ENCODE measurements at regions not wholly inside any gene's neighbourhood (a gene's known extent, or its start where the extent isn't known, plus 50 kb on each side); places are given as distances from the start of the nearest gene placed in this dataset.

DNA sequence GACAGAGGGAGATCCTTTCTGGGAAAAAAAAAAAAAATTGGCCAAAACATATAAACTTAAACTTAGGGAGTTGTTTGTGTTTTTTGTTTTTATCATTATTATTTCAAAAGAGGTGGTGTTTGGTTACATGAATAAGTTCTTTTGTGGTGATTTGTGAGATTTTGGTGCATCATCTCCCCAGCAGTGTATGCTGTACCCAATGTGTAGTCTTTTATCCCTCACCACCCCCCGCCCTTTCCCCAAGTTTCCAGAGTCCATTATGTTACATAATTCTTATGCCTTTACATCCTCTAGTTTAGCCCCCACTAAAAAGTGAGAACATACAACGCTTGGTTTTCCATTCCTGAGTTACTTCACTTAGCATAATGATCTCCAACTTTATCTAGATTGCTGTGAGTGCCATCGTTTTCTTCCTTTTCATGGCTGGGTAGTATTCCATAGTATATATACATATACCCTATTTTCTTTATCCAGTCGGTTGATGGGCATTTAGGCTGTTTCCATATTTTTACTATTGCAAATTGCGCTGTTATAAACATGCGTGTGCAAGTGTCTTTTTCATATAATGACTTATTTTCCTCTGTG is 148.1 kb upstream of the ZNF92 start:
- TF ChIP-seq POLR2A (IDR thresholded peaks at IDR 0.05) (no peak), POLR2AphosphoS5 (IDR thresholded peaks at IDR 0.05) (no peak)
- TF ChIP-seq, protein P1, sequence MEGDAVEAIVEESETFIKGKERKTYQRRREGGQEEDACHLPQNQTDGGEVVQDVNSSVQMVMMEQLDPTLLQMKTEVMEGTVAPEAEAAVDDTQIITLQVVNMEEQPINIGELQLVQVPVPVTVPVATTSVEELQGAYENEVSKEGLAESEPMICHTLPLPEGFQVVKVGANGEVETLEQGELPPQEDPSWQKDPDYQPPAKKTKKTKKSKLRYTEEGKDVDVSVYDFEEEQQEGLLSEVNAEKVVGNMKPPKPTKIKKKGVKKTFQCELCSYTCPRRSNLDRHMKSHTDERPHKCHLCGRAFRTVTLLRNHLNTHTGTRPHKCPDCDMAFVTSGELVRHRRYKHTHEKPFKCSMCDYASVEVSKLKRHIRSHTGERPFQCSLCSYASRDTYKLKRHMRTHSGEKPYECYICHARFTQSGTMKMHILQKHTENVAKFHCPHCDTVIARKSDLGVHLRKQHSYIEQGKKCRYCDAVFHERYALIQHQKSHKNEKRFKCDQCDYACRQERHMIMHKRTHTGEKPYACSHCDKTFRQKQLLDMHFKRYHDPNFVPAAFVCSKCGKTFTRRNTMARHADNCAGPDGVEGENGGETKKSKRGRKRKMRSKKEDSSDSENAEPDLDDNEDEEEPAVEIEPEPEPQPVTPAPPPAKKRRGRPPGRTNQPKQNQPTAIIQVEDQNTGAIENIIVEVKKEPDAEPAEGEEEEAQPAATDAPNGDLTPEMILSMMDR (IDR thresholded peaks at IDR 0.05) = no peak

Data from breast epithelium (tissue), 3 donors.